CD4-positive, alpha-beta T cell treated with Interferon gamma for 1 hour (primary cell): ENCODE measurements at regions not wholly inside any gene's neighbourhood (a gene's known extent, or its start where the extent isn't known, plus 50 kb on each side); places are given as distances from the start of the nearest gene placed in this dataset.
"Not testable (repeated sequence)": the region's sequence is repeated elsewhere in the genome, so short reads cannot be mapped to it uniquely, and the experiment has no call there.

Source experiments
- DNase-seq: peaks from one replicate; pipeline ENCODE4 v3.0.0-alpha.2; 2020

DNA sequence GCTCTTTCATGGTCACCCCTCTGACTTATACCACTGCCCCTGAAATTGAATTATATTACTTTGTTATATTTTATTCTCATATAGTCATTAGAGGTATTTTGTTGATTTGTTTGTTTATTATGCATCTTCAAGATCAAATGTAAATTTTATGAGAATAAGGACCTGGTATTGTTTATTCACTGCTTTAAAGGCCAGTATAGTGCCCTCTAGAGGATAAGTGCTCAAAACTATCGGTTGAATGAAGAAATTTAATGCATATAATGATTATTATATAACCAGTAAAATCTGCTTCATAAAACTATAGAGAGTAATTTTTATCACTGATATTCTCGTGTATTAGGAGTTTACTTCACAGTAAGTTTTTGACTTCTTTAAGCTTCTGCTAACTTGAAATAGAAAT lies 1401.9 kb downstream of the SLITRK1 start:
- DNase-seq, result no peak

DNA sequence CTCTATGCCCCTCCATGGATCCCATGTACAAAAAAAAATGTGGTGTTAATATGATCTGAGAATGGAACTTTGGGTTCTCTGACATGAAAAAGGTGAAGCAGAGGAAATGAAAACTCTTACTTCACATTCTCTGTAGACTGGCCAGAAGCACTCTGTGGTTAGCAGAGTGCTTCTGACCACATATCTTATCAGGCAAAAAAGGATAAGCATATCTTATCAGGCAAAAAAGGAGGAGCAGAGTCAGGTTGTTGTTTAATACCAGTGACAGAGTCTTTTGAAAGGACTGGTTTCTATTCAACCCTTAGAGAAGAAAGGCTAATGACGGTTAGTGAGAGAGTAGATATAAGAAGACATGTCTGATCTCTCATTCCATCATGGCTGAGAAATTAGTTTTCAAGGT lies 1404.8 kb downstream of the SLITRK1 start:
- no peak for DNase-seq

DNA sequence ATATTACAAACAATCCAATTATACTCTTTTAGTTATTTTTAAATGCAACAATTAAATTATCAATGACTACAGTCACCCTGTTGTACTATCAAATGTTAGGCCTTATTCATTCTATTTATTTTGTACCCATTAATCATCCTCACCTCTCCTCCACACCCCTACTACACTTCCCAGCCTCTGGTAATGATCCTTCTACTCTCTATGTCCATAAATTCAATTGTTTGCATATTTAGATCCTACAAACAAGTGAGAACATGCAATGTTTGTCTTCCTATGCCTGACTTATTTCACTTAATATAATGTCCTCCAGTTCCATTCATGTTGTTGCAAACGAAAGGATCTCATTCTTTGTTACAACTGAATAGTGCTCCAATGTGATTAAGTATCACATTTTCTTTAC lies 1414.6 kb downstream of the SLITRK1 start:
- no peak for DNase-seq

DNA sequence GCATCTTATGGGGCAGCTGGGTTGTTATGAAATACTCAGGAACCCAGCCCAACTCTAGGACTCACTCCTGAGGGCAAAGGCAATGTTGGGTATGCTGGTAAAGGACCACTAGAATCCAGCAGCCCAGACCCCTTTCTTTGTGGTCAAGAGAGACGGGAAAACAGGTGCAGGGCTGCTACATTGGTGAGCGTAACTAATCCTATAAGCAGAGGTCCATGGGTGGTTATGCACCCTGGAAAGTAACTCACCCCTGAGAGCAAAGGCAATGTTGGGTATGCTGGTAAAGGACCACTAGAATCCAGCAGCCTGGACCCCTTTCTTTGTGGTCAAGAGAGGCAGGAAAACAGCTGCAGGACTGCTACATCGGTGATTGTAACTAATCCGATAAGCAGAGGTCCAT lies 1422.7 kb downstream of the SLITRK1 start:
- not testable (repeated sequence) for DNase-seq

DNA sequence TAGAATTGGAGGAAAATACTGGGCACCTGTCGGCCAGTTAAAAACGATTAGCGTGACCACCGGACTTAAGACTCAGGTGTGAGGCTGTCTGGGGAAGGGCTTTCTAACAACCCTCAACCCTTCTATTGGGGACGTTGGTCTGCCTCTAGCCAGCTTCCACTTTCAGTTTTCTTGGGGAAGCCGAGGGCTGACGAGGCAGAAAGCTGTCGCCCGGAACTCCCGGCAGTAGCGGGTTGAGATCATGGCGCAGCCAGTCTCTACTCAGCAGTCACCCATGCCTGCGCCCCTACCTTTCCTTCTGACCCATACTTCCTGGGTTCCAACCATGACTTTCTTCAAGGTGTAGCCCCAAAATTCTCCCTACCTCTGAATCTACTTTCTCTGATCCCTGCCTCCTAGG lies 1424.1 kb downstream of the SLITRK1 start:
- DNase-seq, result no peak

DNA sequence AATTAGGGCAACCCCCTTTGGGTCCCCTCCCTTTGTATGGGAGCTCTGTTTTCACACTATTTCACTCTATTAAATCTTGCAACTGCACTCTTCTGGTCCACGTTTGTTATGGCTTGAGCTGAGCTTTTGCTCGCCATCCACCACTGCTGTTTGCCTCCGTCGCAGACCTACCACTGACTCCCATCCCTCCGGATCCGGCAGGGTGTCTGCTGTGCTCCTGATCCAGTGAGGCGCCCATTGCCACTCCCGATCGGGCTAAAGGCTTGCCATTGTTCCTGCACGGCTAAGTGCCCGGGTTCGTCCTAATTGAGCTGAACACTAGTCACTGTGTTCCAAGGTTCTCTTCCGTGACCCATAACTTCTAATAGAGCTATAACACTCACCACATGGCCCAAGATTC lies 1424.7 kb downstream of the SLITRK1 start:
- DNase-seq, result not testable (repeated sequence)

DNA sequence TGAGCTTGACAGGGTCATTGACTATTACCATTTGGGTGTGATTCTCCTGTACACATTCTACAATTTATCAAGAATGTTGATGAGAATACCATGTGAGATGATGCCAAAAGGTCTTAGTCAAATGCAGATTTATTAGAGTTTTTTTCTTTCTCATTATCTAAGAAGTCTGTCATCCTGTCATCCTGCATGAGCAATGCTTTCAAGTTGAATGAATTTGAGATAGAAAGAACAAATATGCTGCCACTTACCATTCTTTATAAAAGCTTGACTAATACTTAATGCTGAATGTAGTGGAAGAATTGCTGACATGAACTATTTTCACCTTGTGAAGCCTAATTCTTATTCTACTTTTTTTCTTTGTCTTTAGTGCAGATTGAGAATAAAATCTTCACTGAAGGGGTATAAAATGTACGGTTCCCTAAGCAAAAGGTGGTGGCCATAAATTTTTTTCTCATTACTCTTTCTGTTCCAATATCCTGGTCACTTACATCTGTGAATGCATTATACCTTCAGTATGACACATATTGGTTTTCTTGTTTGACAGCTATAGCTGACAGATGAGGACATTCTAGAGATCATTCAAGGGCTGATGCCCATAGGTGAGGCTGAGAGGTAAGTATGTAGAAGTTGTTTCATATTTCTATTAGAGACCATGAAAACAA lies 1434.7 kb downstream of the SLITRK1 start:
- DNase-seq, result no peak

DNA sequence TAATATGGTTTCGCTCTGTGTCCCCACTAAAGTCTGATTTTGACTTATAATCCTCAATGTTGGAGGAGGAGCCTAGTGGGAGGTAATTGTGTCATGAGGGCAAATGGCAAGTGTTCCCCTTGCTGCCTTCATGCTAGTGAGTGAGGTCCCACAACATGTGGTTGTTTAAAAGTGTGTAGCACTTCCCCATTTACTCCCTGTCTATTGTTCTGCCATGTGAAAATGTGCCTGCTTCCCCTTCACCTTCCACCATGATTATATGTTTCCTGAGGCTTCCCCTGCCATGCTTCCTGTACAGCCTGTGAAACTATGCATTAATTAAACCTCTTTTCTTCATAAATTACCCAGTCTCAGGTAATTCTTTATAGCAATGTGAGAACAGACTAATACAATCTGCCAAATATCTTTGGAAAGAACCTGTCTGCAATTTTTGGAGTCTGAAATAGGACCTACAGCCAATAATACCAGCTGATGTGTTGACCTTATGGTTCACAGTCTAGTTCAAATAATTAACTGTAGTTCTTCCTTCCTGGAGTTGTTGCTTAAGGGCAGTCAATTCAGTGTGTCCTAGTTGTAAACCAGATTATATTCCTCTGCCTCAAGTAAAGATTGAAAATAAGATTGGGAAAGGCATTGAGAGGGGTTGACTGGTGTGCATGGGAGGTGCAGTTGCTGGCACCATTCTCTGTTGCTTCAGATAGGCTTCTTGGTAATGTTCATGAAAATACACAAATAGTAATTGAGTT lies 1442.9 kb downstream of the SLITRK1 start:
- no peak for DNase-seq

DNA sequence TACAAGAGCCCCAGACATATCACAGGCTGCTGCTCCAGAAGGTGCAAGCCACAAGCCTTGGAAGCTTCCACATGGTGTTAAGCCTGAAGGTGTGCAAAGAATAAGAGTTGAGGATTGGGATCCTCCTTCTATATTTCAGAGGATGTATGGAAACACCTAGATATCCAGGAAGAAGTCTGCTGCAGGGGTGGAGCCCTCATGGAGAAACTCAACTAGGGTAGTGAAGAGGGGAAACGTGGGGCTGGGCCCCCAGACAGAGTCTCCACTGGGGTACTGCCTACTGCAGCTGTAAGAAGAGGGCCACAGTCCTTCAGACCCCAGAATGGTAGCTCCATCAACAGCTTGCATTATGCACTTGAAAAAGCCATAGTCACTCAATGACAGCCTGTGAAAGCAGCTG lies 1444.0 kb downstream of the SLITRK1 start:
- DNase-seq, result no peak

DNA sequence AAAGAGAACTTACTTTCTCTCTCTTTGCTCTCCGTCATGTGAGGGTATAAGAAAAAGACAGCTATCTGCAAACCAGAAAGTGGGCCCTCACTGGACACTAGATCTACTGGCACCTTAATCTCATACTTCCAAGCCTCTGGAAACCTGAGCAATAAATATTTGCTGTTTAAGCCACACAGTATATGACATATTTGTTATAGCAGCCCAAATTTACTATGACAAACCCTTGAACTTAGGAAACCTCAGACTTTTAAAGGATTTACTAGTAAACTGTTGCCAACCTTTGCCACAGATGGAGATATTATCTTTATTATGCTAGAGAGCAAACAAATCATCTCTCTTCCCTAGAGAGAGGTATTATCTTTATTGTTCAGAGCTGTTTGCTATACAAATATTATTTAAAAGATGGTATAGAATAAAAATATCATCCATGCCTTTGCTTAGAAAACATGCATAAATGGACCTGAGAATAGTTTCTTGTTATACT lies 1446.1 kb downstream of the SLITRK1 start:
- DNase-seq, result no peak

DNA sequence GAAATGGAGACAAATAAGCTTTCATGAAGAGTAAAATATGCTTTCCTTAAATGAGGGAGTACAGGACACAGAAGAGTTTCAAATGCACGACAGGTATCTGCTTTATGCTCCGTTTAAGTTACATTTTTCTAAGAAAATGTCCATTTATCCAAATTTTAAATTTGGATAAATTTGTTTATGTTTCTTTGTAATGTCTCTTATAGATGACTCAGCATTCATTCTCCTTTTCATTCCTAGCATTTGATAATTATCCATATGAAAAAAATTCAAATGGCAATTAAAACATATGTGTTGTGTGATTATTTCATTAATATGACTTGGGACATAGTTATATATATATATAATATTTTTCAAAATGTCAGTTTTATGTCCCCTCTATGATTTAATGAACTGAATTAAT lies 1449.3 kb downstream of the SLITRK1 start:
- DNase-seq, result no peak

DNA sequence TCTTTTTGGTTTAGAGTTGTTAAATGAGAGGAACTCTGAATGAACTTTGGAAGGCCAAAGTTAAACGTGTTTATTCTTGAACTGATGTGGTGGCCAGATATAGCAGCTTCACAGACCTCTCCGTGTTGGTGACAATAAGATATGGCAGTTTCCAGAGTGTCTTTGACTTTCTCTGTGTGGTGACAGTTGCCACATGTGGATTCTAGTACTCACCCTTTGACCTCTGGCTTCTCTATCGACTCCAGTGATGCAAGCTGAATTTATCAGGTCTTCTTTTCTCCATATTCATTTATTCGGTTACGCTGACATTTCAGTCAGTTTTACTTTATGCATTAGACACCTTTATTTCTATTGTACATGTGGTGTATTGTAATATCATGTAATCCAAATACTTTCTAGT lies 1469.5 kb downstream of the SLITRK1 start:
- DNase-seq, result no peak

DNA sequence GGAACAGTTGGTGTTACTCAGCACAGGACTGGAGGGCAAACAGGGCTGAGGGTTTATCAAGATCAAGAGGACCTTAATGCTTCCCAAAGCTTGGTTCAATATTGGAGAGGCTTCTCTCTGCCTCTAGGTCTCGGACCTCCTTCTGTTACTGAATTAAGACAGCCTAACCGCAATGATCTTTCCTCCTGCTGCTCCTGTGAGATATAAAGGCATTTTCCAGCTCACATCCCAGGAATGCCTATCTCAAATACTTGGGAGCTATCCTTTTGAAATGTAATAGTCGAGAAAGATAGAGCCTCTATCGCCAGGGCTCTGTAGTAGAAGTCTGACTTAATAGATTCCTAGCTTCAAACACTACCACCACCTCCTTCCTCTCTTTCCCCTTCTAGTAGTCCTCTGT lies 1475.0 kb downstream of the SLITRK1 start:
- DNase-seq, result no peak

DNA sequence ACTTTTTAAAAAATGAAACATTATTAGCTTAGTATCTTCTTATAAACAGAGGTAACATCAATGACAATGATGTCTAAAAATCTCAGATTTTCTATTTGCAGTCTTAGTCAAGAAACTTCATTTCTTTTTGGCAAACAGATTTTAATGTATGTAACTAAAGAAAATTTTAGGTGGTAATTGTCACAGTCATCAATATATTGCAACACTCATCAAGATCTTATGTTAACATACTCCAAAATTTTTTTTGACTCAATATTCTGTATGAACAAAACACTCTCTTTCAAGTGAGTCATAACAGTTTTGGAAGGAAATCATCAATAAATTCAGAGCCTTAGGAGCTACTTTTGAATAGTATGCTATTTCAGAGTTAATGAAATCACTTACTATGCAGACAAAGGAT lies 1507.6 kb downstream of the SLITRK1 start:
- no peak for DNase-seq

DNA sequence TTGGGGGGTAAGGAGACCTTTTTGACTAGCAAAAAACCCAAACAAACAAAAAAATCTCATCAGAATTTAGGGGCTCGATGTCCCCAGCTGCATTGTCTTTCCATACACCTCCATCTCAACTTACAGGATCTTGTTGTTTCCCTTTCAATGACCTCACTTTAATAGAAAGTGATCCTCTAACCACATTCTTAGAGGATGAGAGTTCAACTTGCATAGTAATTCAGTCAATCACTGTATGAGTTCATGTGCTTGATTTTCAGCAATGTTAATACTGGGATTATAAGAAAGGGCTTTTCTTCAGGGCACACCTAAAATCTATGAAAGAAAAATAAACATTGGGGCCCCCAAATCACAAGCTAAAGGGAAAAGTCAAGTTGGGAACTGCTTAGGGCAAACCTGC lies 1512.0 kb downstream of the SLITRK1 start:
- no peak for DNase-seq

DNA sequence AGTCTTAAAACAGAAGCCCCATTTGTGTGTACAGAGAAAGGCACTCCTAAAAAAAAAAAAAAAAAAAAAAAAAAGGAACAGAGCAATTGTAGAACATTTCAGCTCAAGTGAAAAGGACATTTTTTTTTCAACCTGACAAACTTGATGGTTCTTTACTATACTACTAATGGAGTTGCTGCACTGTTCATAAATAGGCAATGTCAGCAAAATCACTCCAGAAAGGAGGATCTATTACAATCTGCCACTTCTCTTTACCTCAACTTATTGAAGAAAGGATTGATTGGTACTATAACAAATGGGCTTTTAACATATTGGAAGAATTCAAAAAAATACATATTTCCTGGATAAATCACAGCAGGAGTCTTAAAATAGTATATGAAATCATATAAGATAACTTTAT lies 1517.7 kb downstream of the SLITRK1 start:
- DNase-seq, result no peak

DNA sequence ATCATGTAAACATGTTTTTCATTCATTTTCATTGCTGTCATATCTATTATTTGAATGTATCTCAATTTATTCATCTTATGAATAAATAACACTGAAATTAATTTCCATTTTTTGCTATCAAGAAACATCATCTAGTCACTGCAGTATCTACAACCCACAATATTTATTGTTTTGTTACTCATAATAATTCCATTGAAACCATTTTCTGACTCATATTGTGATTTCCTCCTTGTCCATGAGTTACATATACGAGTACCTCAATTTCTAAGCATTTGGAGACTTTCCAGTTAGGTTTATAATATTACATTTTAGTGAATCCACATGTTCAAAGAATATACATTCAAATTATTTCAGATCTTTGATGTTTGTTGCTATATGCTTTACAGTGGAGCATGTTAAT lies 1524.0 kb downstream of the SLITRK1 start:
- DNase-seq, result no peak

DNA sequence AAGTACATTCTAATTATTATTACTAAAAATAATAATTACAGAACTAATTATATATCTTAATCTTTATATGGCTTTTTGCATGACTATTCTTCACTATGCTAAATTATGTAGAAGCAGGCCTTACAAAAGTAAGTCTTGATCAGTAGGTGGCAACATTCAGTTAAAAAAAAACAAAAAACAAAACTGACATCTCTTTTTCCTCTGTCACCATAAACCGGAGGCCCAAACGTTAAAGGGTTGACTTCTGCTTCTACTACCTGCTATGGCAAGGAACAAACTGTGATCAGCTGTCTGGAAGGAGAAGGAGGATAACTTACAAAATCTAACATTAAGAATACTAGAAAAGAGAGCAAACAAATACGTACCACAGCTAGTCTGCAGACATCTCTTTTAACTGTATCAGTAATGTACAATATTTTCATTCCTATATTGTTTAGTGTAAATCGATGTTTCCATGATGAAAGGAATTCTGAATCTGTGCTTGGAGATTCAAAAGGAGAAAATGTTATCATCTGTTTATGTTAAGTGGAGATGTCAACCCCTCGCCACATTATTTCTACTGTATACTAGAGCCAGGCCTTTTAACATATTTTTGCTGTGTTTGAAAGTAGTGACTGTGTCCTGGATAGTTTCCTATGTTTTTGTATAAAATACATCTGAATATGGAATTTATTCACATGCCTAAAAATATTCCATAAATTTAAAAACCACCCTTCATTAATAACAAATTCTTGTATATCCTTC lies 1525.4 kb downstream of the SLITRK1 start:
- no peak for DNase-seq

DNA sequence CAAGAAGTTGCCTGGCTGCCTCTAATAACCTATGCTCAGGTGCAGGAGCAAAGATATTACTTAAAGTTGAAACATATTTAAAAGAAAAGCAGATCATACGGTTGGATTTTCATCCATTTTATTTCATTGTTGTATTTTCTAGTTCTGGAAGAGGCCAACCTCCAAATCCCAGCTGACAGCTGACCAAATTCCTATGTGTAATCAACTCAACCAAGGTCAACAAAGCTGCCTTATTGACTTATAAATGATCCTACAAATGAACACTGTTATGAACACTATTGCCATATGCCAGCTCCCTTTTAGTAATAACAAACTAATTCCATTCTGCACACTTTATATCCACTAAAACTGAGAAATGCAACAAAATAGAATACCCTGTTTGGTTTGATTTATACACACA lies 1537.4 kb downstream of the SLITRK1 start:
- DNase-seq, result no peak

DNA sequence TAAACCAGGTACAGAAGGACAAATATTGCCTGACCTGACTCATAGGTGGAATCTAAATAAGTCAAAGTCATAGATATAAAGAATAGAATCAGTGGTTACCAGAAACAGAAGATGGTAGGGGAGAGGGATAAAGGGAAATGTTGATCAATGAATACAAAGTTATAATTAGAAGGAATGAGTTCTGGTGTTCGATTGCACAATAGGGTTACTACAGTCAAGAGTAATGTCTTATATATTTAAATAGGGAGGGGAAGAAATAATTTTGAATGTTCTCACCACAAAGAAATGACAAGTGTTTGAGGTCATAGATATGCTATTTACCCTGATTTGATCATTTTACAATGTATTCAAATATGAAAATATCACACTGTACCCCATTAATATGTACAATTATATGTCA lies 1541.2 kb downstream of the SLITRK1 start:
- DNase-seq, result no peak

DNA sequence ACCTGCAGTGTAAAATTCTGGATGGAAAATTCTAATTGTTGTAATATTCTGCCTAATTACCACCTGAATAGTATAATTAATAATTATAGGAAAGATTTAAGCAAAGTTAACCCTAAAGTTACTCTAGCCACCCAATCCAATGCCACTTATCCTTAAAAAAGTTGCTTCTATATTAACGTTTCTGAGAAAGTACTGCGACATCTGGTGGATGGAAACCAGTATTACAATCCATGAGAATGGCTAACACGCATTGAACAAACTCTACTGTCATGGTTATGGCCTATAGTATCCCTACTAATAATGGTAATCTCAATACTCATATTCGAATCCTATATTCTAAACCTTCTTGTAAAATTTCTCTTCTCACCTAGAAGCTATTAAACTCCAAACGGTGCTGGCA lies 1551.8 kb downstream of the SLITRK1 start:
- no peak for DNase-seq

DNA sequence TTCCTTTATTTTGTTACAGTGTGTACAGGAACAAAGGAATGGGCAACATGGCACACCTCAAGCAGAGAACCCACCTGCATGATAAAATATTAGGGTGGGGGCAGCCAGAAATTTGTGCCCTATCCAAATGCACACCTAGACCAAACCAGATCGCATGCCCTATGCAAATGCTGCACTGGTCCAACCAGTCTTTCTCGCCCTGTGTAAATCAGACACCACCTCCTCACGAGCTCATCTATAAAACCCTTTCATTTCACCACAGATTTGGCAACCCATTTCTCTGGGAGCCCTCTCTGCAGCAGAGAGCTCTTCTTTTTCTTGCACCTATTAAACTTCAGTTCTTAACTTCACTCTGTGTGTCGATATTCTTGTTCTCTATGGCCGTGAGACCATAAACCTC lies 1559.2 kb downstream of the SLITRK1 start:
- DNase-seq, result no peak

DNA sequence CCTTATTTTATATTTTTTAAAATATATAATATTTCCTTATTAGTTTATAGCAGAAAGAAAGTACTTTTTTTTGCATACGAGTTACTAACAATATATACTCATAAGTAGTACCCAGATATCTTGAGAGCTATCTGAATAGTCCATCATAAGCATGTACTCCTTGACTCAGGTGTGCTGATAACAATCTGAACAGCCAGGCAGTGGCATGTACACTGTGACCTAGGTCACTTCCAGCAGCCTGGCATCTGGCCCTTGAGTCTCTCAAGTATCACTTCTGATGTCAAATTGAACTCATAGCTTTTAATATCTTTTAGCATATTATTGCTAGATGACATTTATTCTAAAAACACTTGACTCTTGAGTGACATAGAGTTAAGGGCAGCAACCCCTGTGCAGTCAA lies 1576.7 kb downstream of the SLITRK1 start:
- no peak for DNase-seq

DNA sequence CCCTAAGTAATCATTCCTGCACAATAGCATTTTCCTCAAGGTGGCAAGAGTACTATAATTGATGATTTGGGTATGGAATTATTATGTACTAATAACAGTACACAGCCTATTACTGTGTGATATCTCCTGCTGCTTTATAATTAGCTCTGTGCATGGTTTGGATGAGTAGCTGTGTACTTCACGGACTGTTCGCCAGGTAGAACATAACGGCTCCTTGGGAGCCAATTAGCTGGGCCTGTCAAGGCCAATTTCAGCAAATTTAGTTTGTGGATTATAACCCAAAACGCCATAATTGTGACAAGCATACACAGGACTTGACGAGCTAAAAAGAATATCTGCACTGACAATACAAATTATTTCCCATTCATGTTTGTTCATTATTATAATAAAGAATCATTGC lies 1584.2 kb downstream of the SLITRK1 start:
- DNase-seq, result no peak
